ENCODE measurements at regions not wholly inside any gene's neighbourhood (a gene's known extent, or its start where the extent isn't known, plus 50 kb on each side); places are given as distances from the start of the nearest gene placed in this dataset.
"Not testable (repeated sequence)": the region's sequence is repeated elsewhere in the genome, so short reads cannot be mapped to it uniquely, and the experiment has no call there.

GRCh38 chr3:177689077-177689476 lies 491.8 kb upstream of the TBL1XR1 start:
- DNase-seq, result no peak

- no peak for DNase-seq
Measured at GRCh38 chr3:177689869-177690268, 492.6 kb upstream of the TBL1XR1 start.

GRCh38 chr3:177690306-177690705 lies 493.0 kb upstream of the TBL1XR1 start:
- no peak for DNase-seq

DNA sequence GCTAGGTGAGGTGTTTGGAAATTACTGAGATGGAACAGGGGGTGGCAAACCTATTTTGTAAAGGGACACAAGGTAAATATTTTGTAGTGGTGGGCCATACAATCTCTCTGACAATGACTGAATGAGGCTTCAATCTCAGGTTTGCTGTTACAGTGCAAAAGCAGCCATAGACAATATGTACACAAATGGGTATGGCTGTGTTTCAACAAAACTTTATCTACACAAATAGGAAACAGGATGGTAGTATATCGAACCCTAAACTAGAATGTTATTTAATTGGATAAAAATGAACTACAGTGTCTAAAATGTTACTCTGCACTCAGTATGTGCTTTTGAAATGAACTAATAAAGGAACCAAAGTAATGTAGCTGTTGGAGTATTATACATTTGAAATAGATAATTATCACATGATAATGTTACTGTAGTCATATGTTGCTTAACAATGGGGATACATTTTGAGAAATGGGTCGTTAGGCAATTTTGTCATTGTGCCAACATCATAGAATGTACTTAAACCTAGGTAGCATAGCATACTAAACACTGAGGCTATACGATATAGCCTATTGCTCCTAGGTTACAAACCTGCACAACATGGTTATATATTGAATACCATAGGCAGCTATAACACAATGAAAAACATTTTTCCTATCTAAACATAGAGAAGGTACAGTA lies 495.2 kb upstream of the TBL1XR1 start:
- DNase-seq, result no peak

- DNase-seq, result no peak
Measured at GRCh38 chr3:177693616-177694264, 496.5 kb upstream of the TBL1XR1 start.

DNA sequence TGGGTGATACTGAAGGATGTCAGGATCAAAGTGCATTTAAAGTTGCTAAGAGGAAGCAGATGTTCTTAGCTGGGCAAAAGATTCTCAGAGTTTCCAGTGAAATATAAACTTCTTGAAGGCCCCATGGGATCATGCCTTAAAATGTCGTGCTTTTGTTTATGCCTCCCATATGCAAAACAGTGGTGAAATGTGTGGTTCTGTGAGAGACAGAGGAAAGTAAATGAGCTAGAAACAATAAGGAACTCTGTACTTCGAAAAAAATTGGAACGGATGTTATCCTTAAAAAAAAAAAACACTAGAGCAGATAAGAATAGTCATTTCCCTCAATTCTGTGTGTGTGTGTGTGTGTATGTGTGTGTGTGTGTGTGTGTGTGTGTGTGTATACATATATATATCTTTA lies 497.0 kb upstream of the TBL1XR1 start:
- DNase-seq, result peak; percentile 56

GRCh38 chr3:177694951-177695350 lies 497.7 kb upstream of the TBL1XR1 start:
- no peak for DNase-seq

DNA sequence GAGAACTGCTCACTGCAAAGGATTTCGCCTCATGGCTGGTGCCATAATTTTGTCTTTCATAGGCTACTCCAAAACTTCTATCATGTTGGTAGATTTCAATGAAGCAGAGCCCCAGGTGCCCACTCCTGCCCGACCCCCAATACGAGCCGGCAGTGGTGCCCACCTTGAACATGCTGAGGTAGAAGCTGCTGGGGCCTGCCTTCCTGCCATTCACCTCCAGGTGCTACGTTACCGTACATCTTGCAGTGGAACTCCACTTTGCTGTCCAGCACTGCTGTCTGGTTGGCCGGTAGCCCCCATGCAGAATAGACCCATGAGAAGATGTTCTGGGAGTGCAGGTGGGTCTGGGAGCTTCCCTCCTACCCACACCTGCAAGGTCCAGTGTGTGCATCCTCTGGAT lies 502.8 kb upstream of the TBL1XR1 start:
- no peak for DNase-seq

DNA sequence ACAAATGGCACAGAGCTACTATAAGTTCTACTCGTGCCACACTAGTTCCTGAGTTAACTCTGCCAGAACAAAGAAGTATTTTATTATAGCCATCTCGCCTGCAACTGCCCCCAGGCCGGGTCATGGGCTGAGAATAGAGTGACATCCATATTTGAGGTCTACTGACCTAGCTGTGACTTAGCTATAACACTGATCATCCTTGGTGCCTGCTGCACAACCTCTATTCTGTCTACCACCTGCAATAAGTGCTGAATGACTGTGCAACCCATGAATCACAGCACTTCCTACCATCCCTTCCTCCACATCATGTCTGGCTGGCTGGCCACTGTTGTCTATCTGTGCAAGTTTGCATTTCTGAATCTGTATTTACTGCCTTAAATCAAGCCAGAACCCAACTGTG lies 506.5 kb upstream of the TBL1XR1 start:
- peak; percentile 16 for DNase-seq

DNA sequence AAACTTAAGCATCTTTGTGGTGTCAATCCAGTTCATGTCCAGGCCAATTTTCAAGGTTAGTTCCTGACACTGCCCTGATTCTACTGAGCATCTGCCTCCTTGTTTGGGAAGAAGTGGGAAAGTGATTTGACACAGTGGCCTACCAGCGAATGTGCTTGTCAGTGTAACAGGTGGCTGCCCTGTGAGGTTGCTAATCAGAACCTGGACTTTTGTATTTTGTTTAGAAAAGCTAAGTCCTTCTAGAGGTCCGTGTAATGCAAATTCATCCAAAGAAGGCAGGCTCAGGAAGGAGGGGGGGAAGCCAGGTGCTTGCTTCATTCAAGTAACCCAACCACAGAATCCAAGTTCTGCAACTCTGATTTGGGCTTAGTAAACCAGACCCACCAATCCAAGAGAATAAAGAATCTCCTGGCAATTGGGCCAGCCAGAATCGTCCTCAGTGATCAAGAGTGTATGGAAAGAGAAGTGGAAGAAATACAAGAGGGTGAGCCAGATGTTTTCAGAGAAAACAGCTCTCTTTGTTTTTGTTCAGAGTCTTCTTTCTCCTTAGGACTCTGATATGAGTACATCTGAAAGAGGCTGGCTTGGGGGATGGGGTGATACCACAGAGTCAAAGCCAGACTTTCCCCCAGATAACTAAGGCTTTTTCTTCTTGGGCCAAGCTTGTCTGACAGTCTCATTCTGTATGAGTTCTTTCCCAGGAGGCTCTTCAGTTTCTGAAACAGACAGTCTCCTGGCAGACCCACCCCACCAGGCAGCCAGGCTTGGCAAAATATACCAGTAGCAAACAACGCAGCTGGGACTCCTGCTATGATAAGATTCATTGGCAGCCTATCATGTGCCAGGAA lies 508.9 kb upstream of the TBL1XR1 start:
- DNase-seq, result peak; percentile 36

DNA sequence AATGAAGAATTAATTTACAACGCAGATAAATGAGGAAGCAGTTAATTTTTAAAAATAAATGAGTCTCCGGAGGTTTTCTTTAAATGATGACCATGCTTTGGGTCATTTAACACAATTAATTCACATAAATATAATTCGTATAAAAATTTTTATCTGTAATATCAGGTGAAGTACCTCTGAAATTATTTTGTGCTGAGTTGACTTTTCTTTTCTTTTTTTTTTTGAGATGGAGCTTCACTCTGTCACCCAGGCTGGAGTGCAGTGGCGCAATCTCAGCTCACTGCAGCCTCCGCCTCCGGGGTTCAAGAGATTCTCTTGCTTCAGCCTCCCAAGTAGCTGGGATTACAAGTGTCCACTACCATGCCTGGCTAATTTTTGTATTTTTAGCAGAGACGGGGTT lies 512.2 kb upstream of the TBL1XR1 start:
- DNase-seq, result not testable (repeated sequence)

DNA sequence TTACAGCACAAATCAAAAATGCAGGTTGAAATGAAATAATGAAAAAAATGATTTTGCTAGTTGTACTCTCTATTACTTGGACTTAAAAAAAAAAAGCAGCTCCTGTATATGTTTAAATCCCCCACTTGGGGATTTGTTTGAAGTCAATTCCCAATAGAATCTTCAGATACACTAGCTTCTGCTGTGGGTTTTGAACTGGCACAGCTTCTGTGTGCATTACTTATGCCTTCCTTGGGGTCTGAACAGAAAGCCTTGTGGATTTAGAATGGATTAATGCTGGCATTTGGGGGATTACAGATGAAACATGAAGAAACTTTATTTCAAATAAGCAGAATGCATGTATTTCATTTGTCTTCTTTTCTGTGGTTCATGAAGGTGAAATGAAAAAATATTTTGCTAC lies 513.2 kb upstream of the TBL1XR1 start:
- DNase-seq, result no peak

- no peak for DNase-seq
Measured at GRCh38 chr3:177711637-177712036, 514.4 kb upstream of the TBL1XR1 start.

- DNase-seq, result peak; percentile 47
Measured at GRCh38 chr3:177713928-177714900, 516.9 kb upstream of the TBL1XR1 start.

DNA sequence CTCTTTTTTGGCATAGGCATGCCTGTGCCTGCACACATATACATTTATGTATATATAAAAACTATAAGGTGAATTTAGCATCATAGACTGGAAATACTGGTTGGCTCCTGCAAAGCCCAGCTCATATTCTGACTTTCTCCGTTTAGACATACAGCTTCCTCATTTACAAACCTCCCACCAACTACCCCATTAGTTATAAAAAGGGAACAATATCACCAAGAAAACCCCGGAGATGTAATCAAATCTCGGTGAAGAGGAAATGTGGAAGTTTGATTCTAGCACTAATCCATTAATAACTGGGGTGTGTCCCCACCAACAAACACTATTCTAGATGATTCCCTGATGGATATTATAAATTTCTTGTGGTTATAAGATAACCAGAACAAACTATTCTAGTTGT lies 517.7 kb upstream of the TBL1XR1 start:
- no peak for DNase-seq

DNA sequence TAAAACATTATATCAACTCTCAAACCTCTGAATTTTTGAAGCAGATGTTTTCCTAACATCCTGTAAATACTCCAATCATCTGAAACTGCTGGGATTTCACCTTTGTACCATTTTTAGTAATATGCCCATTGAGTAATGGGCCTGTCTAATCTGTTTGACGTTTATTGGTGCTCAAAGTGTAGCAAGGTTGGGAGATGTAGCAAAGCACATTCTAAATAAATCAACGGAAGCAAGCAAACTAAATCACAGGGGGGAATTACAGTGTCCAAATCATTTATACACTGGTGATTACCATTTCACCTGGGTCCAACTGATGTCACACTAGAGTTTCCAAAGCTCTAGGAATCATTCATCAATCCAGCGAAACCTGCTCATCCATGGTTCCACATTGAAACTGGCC lies 518.7 kb upstream of the TBL1XR1 start:
- DNase-seq, result no peak

GRCh38 chr3:177720927-177721326 lies 523.6 kb upstream of the TBL1XR1 start:
- not testable (repeated sequence) for DNase-seq

DNA sequence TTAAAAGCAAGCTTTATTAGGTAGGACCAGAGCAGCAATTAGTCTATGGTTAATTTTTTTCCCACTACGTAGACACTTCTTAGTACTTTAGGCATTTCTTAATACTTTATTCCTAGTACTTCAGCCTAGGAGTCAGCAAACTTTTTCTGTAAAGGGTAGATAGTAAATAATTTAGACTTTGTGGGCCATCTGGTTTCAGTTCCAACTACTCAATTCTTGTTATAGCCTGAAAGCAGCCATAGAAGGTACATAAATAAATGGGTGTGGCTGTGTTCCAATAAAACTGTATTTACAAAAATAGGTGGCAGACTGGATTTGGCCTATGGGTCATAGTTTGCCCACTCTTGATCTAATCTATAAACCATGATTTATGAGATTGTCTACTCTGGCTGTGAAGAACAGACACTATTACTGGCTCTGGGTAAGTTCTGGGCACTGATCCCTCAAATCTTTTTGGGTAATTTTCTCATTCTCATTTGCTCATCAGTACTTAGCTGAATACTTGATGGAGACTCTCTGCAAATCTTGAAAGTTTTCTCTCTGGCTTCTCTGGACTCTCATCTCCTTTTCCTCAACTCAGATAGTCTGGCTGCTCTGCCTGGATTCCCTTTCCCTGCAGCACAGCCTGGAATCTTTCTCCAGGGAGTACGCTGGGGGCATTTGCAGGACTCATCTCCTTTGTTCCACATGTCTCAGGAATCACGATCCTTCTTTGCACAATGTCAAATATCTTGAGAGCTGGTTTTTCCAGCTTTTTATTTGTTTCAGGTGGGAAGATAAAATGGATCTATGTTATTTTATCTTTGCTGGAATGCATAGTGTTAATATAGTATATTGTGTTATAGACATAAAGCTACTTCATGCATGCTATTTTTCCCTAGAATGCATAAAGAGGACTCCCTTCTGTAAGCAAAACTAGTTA lies 524.8 kb upstream of the TBL1XR1 start:
- DNase-seq, result no peak

GRCh38 chr3:177724020-177724638 lies 526.8 kb upstream of the TBL1XR1 start:
- no peak for DNase-seq

DNA sequence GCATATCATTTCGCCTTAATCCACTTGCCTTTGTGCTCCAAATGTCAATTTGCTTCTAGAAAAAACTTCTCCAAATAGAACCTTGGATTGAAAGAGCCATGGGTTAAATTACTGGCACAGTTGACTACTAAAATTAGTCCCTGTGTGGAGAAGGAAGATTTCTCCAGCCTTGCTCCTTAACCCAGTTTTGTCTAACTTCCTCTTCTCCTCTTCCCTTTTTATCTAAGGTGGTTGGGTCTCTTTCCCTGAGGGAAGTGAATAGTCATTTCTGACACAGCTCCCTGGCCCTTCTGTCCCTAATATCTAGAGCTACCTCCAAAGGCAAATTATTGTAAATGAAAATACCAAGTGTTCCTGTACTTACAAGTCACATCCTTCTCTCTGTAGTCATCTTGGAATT lies 527.9 kb upstream of the TBL1XR1 start:
- no peak for DNase-seq

DNA sequence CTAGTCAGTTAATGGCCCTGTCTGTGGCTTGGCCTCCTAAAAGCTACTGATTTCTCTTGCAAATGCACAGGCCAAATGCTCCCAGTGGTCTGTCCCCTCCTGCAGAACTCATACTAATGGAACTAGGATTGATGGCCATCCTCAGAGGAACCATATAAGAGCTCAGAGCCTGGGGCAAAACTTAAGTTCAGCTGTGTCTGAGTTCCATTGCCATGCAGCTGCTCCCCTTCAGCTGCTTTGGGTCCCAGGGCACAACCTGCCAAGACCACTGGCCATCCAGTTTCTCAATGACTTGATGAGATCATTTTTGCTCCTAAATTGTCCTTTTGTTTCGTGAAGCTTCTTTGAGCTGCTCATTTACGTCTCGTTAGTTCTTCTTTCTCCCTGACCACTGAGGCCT lies 529.5 kb upstream of the TBL1XR1 start:
- no peak for DNase-seq
